Activated CD8-positive, alpha-beta memory T cell treated with anti-CD3 and anti-CD28 coated beads, Interleukin-2, amount 50 U/mL, for 48 hours (primary cell): ENCODE measurements at regions not wholly inside any gene's neighbourhood (a gene's known extent, or its start where the extent isn't known, plus 50 kb on each side); places are given as distances from the start of the nearest gene placed in this dataset.
"Not testable (repeated sequence)": the region's sequence is repeated elsewhere in the genome, so short reads cannot be mapped to it uniquely, and the experiment has no call there.

Experiments used
- DNase-seq: peaks from one replicate; pipeline ENCODE4 v3.0.0-alpha.2; 2020

DNA sequence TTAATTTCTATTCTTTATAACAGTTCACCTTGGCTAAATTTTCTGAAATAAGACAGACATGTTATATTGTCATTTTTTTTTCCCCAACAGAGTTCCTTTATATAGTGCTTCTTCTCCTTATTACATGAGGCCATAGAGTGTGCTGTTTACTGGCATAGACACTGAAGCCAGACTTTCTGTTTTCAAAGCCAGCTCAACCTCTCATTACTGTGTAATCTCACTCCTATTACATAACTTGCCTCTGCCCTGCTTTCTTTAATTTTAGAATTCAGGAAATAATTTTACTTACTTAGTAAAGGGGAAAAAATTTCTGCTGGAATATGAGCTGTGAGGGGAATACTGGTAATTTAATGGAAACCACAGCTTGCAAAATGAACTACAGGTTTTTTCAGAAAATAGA lies 1380.4 kb downstream of the SLITRK1 start:
- DNase-seq: no peak

DNA sequence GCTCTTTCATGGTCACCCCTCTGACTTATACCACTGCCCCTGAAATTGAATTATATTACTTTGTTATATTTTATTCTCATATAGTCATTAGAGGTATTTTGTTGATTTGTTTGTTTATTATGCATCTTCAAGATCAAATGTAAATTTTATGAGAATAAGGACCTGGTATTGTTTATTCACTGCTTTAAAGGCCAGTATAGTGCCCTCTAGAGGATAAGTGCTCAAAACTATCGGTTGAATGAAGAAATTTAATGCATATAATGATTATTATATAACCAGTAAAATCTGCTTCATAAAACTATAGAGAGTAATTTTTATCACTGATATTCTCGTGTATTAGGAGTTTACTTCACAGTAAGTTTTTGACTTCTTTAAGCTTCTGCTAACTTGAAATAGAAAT lies 1401.9 kb downstream of the SLITRK1 start:
- DNase-seq: no peak

DNA sequence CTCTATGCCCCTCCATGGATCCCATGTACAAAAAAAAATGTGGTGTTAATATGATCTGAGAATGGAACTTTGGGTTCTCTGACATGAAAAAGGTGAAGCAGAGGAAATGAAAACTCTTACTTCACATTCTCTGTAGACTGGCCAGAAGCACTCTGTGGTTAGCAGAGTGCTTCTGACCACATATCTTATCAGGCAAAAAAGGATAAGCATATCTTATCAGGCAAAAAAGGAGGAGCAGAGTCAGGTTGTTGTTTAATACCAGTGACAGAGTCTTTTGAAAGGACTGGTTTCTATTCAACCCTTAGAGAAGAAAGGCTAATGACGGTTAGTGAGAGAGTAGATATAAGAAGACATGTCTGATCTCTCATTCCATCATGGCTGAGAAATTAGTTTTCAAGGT lies 1404.8 kb downstream of the SLITRK1 start:
- no peak for DNase-seq

DNA sequence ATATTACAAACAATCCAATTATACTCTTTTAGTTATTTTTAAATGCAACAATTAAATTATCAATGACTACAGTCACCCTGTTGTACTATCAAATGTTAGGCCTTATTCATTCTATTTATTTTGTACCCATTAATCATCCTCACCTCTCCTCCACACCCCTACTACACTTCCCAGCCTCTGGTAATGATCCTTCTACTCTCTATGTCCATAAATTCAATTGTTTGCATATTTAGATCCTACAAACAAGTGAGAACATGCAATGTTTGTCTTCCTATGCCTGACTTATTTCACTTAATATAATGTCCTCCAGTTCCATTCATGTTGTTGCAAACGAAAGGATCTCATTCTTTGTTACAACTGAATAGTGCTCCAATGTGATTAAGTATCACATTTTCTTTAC lies 1414.6 kb downstream of the SLITRK1 start:
- no peak for DNase-seq

DNA sequence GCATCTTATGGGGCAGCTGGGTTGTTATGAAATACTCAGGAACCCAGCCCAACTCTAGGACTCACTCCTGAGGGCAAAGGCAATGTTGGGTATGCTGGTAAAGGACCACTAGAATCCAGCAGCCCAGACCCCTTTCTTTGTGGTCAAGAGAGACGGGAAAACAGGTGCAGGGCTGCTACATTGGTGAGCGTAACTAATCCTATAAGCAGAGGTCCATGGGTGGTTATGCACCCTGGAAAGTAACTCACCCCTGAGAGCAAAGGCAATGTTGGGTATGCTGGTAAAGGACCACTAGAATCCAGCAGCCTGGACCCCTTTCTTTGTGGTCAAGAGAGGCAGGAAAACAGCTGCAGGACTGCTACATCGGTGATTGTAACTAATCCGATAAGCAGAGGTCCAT lies 1422.7 kb downstream of the SLITRK1 start:
- not testable (repeated sequence) for DNase-seq

DNA sequence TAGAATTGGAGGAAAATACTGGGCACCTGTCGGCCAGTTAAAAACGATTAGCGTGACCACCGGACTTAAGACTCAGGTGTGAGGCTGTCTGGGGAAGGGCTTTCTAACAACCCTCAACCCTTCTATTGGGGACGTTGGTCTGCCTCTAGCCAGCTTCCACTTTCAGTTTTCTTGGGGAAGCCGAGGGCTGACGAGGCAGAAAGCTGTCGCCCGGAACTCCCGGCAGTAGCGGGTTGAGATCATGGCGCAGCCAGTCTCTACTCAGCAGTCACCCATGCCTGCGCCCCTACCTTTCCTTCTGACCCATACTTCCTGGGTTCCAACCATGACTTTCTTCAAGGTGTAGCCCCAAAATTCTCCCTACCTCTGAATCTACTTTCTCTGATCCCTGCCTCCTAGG lies 1424.1 kb downstream of the SLITRK1 start:
- no peak for DNase-seq

DNA sequence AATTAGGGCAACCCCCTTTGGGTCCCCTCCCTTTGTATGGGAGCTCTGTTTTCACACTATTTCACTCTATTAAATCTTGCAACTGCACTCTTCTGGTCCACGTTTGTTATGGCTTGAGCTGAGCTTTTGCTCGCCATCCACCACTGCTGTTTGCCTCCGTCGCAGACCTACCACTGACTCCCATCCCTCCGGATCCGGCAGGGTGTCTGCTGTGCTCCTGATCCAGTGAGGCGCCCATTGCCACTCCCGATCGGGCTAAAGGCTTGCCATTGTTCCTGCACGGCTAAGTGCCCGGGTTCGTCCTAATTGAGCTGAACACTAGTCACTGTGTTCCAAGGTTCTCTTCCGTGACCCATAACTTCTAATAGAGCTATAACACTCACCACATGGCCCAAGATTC lies 1424.7 kb downstream of the SLITRK1 start:
- DNase-seq: not testable (repeated sequence)

DNA sequence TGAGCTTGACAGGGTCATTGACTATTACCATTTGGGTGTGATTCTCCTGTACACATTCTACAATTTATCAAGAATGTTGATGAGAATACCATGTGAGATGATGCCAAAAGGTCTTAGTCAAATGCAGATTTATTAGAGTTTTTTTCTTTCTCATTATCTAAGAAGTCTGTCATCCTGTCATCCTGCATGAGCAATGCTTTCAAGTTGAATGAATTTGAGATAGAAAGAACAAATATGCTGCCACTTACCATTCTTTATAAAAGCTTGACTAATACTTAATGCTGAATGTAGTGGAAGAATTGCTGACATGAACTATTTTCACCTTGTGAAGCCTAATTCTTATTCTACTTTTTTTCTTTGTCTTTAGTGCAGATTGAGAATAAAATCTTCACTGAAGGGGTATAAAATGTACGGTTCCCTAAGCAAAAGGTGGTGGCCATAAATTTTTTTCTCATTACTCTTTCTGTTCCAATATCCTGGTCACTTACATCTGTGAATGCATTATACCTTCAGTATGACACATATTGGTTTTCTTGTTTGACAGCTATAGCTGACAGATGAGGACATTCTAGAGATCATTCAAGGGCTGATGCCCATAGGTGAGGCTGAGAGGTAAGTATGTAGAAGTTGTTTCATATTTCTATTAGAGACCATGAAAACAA lies 1434.7 kb downstream of the SLITRK1 start:
- DNase-seq: no peak

DNA sequence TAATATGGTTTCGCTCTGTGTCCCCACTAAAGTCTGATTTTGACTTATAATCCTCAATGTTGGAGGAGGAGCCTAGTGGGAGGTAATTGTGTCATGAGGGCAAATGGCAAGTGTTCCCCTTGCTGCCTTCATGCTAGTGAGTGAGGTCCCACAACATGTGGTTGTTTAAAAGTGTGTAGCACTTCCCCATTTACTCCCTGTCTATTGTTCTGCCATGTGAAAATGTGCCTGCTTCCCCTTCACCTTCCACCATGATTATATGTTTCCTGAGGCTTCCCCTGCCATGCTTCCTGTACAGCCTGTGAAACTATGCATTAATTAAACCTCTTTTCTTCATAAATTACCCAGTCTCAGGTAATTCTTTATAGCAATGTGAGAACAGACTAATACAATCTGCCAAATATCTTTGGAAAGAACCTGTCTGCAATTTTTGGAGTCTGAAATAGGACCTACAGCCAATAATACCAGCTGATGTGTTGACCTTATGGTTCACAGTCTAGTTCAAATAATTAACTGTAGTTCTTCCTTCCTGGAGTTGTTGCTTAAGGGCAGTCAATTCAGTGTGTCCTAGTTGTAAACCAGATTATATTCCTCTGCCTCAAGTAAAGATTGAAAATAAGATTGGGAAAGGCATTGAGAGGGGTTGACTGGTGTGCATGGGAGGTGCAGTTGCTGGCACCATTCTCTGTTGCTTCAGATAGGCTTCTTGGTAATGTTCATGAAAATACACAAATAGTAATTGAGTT lies 1442.9 kb downstream of the SLITRK1 start:
- DNase-seq: no peak

DNA sequence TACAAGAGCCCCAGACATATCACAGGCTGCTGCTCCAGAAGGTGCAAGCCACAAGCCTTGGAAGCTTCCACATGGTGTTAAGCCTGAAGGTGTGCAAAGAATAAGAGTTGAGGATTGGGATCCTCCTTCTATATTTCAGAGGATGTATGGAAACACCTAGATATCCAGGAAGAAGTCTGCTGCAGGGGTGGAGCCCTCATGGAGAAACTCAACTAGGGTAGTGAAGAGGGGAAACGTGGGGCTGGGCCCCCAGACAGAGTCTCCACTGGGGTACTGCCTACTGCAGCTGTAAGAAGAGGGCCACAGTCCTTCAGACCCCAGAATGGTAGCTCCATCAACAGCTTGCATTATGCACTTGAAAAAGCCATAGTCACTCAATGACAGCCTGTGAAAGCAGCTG lies 1444.0 kb downstream of the SLITRK1 start:
- no peak for DNase-seq

DNA sequence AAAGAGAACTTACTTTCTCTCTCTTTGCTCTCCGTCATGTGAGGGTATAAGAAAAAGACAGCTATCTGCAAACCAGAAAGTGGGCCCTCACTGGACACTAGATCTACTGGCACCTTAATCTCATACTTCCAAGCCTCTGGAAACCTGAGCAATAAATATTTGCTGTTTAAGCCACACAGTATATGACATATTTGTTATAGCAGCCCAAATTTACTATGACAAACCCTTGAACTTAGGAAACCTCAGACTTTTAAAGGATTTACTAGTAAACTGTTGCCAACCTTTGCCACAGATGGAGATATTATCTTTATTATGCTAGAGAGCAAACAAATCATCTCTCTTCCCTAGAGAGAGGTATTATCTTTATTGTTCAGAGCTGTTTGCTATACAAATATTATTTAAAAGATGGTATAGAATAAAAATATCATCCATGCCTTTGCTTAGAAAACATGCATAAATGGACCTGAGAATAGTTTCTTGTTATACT lies 1446.1 kb downstream of the SLITRK1 start:
- no peak for DNase-seq

DNA sequence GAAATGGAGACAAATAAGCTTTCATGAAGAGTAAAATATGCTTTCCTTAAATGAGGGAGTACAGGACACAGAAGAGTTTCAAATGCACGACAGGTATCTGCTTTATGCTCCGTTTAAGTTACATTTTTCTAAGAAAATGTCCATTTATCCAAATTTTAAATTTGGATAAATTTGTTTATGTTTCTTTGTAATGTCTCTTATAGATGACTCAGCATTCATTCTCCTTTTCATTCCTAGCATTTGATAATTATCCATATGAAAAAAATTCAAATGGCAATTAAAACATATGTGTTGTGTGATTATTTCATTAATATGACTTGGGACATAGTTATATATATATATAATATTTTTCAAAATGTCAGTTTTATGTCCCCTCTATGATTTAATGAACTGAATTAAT lies 1449.3 kb downstream of the SLITRK1 start:
- no peak for DNase-seq

DNA sequence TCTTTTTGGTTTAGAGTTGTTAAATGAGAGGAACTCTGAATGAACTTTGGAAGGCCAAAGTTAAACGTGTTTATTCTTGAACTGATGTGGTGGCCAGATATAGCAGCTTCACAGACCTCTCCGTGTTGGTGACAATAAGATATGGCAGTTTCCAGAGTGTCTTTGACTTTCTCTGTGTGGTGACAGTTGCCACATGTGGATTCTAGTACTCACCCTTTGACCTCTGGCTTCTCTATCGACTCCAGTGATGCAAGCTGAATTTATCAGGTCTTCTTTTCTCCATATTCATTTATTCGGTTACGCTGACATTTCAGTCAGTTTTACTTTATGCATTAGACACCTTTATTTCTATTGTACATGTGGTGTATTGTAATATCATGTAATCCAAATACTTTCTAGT lies 1469.5 kb downstream of the SLITRK1 start:
- DNase-seq: no peak

DNA sequence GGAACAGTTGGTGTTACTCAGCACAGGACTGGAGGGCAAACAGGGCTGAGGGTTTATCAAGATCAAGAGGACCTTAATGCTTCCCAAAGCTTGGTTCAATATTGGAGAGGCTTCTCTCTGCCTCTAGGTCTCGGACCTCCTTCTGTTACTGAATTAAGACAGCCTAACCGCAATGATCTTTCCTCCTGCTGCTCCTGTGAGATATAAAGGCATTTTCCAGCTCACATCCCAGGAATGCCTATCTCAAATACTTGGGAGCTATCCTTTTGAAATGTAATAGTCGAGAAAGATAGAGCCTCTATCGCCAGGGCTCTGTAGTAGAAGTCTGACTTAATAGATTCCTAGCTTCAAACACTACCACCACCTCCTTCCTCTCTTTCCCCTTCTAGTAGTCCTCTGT lies 1475.0 kb downstream of the SLITRK1 start:
- DNase-seq: no peak

DNA sequence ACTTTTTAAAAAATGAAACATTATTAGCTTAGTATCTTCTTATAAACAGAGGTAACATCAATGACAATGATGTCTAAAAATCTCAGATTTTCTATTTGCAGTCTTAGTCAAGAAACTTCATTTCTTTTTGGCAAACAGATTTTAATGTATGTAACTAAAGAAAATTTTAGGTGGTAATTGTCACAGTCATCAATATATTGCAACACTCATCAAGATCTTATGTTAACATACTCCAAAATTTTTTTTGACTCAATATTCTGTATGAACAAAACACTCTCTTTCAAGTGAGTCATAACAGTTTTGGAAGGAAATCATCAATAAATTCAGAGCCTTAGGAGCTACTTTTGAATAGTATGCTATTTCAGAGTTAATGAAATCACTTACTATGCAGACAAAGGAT lies 1507.6 kb downstream of the SLITRK1 start:
- no peak for DNase-seq

DNA sequence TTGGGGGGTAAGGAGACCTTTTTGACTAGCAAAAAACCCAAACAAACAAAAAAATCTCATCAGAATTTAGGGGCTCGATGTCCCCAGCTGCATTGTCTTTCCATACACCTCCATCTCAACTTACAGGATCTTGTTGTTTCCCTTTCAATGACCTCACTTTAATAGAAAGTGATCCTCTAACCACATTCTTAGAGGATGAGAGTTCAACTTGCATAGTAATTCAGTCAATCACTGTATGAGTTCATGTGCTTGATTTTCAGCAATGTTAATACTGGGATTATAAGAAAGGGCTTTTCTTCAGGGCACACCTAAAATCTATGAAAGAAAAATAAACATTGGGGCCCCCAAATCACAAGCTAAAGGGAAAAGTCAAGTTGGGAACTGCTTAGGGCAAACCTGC lies 1512.0 kb downstream of the SLITRK1 start:
- DNase-seq: no peak

DNA sequence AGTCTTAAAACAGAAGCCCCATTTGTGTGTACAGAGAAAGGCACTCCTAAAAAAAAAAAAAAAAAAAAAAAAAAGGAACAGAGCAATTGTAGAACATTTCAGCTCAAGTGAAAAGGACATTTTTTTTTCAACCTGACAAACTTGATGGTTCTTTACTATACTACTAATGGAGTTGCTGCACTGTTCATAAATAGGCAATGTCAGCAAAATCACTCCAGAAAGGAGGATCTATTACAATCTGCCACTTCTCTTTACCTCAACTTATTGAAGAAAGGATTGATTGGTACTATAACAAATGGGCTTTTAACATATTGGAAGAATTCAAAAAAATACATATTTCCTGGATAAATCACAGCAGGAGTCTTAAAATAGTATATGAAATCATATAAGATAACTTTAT lies 1517.7 kb downstream of the SLITRK1 start:
- no peak for DNase-seq

DNA sequence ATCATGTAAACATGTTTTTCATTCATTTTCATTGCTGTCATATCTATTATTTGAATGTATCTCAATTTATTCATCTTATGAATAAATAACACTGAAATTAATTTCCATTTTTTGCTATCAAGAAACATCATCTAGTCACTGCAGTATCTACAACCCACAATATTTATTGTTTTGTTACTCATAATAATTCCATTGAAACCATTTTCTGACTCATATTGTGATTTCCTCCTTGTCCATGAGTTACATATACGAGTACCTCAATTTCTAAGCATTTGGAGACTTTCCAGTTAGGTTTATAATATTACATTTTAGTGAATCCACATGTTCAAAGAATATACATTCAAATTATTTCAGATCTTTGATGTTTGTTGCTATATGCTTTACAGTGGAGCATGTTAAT lies 1524.0 kb downstream of the SLITRK1 start:
- no peak for DNase-seq

DNA sequence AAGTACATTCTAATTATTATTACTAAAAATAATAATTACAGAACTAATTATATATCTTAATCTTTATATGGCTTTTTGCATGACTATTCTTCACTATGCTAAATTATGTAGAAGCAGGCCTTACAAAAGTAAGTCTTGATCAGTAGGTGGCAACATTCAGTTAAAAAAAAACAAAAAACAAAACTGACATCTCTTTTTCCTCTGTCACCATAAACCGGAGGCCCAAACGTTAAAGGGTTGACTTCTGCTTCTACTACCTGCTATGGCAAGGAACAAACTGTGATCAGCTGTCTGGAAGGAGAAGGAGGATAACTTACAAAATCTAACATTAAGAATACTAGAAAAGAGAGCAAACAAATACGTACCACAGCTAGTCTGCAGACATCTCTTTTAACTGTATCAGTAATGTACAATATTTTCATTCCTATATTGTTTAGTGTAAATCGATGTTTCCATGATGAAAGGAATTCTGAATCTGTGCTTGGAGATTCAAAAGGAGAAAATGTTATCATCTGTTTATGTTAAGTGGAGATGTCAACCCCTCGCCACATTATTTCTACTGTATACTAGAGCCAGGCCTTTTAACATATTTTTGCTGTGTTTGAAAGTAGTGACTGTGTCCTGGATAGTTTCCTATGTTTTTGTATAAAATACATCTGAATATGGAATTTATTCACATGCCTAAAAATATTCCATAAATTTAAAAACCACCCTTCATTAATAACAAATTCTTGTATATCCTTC lies 1525.4 kb downstream of the SLITRK1 start:
- DNase-seq: no peak

DNA sequence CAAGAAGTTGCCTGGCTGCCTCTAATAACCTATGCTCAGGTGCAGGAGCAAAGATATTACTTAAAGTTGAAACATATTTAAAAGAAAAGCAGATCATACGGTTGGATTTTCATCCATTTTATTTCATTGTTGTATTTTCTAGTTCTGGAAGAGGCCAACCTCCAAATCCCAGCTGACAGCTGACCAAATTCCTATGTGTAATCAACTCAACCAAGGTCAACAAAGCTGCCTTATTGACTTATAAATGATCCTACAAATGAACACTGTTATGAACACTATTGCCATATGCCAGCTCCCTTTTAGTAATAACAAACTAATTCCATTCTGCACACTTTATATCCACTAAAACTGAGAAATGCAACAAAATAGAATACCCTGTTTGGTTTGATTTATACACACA lies 1537.4 kb downstream of the SLITRK1 start:
- DNase-seq: no peak

DNA sequence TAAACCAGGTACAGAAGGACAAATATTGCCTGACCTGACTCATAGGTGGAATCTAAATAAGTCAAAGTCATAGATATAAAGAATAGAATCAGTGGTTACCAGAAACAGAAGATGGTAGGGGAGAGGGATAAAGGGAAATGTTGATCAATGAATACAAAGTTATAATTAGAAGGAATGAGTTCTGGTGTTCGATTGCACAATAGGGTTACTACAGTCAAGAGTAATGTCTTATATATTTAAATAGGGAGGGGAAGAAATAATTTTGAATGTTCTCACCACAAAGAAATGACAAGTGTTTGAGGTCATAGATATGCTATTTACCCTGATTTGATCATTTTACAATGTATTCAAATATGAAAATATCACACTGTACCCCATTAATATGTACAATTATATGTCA lies 1541.2 kb downstream of the SLITRK1 start:
- no peak for DNase-seq

DNA sequence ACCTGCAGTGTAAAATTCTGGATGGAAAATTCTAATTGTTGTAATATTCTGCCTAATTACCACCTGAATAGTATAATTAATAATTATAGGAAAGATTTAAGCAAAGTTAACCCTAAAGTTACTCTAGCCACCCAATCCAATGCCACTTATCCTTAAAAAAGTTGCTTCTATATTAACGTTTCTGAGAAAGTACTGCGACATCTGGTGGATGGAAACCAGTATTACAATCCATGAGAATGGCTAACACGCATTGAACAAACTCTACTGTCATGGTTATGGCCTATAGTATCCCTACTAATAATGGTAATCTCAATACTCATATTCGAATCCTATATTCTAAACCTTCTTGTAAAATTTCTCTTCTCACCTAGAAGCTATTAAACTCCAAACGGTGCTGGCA lies 1551.8 kb downstream of the SLITRK1 start:
- DNase-seq: no peak

DNA sequence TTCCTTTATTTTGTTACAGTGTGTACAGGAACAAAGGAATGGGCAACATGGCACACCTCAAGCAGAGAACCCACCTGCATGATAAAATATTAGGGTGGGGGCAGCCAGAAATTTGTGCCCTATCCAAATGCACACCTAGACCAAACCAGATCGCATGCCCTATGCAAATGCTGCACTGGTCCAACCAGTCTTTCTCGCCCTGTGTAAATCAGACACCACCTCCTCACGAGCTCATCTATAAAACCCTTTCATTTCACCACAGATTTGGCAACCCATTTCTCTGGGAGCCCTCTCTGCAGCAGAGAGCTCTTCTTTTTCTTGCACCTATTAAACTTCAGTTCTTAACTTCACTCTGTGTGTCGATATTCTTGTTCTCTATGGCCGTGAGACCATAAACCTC lies 1559.2 kb downstream of the SLITRK1 start:
- DNase-seq: no peak

DNA sequence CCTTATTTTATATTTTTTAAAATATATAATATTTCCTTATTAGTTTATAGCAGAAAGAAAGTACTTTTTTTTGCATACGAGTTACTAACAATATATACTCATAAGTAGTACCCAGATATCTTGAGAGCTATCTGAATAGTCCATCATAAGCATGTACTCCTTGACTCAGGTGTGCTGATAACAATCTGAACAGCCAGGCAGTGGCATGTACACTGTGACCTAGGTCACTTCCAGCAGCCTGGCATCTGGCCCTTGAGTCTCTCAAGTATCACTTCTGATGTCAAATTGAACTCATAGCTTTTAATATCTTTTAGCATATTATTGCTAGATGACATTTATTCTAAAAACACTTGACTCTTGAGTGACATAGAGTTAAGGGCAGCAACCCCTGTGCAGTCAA lies 1576.7 kb downstream of the SLITRK1 start:
- no peak for DNase-seq
